Mucosa of gallbladder (tissue), 1 donor: ENCODE measurements at regions not wholly inside any gene's neighbourhood (a gene's known extent, or its start where the extent isn't known, plus 50 kb on each side); places are given as distances from the start of the nearest gene placed in this dataset.
"Not testable (repeated sequence)": the region's sequence is repeated elsewhere in the genome, so short reads cannot be mapped to it uniquely, and the experiment has no call there.

Source experiments
- DNase-seq: peaks from one replicate; pipeline ENCODE4 v3.0.0-alpha.2; 2020; ENCODE audit warnings: low spot score
- donor health status: DM: no; HTN: no; CAD: no.

- DNase-seq = peak; percentile 17
Observed at GRCh38 chr3:138890555-138891187, 55.9 kb upstream of the PIK3CB start.

DNA sequence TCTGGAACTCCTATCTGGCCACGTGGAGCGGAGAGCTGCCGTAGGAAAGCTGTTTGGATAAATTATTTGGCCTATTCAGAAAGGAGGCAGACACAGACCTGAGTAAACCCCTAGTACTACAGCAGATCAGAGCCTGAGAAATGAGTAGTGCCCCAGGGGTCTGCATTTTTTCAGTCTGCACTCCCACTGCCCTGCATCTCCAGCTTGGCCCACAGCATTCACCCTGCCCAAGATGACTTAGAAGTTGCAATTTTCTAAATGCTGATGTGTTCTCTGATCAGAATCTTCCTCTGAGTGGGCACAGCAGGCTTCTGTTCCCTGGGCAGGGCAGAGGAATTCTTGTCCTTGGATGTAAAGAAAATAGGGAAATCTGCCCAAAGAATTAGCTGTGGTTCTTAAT, 55.1 kb upstream of the PIK3CB start:
- DNase-seq = no peak

- no peak for DNase-seq
Observed at GRCh38 chr3:138888560-138888959, 53.8 kb upstream of the PIK3CB start.

DNA sequence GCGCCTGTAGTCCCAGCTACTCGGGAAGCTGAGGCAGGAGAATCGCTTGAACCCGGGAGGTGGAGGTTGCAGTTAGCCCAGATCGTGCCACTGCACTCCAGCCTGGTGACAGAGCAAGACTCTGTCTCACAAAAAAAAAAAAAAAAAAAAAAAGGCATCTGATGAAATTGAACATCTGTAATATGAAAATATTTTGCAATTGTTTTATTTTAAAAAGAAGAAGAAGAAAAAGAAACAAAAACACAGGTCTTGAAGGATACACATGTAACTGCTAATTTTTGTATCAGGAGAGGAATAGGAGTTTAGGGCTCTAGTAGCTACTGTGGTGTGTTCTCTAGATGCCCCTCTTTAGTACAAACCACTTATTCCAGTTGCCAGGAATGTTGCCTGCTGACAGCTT, 51.4 kb upstream of the PIK3CB start:
- not testable (repeated sequence) for DNase-seq
